K562 (cell line): ENCODE measurements at regions not wholly inside any gene's neighbourhood (a gene's known extent, or its start where the extent isn't known, plus 50 kb on each side); places are given as distances from the start of the nearest gene placed in this dataset.

Source experiments
- ATAC-seq: fragments of 200-7000 bp; cut with Tn5 transposase; 3 replicates; pipeline ENCODE4 v1.9.1; 2020; ENCODE audit warnings: moderate library complexity
- BruUV-seq: library from RNA; stranded (reverse); fragments of 400-500 nt; replicated peaks from 2 replicates; lab custom pipeline; 2021; lab: Mats Ljungman, UMichigan
- CTCF ChIA-PET: fragments of 300-600 bp; formaldehyde crosslinking; extraction: SDS; loops from one replicate; lab custom pipeline; 2021; ENCODE audit warnings: low intra/inter-chr PET ratio; lab: Yijun Ruan, JAX
- POLR2A ChIA-PET: fragments of 300-600, 350-650 bp; sonication (Branson Sonifier 250); formaldehyde crosslinking; extraction: SDS; loops from one replicate; lab custom pipeline; 2021; ENCODE audit warnings: antibody characterized with exemption, inconsistent platforms; lab: Yijun Ruan, JAX
- DNase-seq, 4 experiments: peaks; one replicate each; pipeline versions ENCODE4 v3.0.0 to v3.0.0-alpha.2; 2011 to 2018; ENCODE audit warnings: low spot score in 3 of 4, mixed read lengths in 3 of 4; ENCODE audit errors: extremely low read depth in 1 of 4
- FAIRE-seq: peaks from 2 replicates; lab custom pipeline; 2011; peaks lifted over from hg19 to GRCh38; lab: Jason Lieb, UNC
- H2AFZ ChIP-seq: 2 replicates; pipeline ENCODE4 v1.6.0; 2011; ENCODE audit warnings: low read depth, low read length, control low read depth, inconsistent platforms
- H3K27ac ChIP-seq: fragments of 200-600 bp; 3 replicates; pipeline ENCODE4 v1.8.0; 2011; ENCODE audit warnings: low read depth, mild to moderate bottlenecking, control low read depth, inconsistent platforms, low read length, moderate library complexity, mixed read lengths; ENCODE audit errors: extremely low read depth
- H3K27me3 ChIP-seq, 2 experiments: fragments of 300-600 bp in 1 of 2; 2 replicates in 1 of 2; 3 replicates in 1 of 2; pipeline versions ENCODE4 v1.6.0 to v1.8.0; 2011; ENCODE audit warnings: inconsistent platforms in 2 of 2, low read length in 2 of 2, mild to moderate bottlenecking in 1 of 2, mixed read lengths in 1 of 2, moderate library complexity in 1 of 2; ENCODE audit not compliant: control insufficient read depth in 2 of 2, insufficient read depth in 2 of 2
- H3K36me3 ChIP-seq: fragments of 300-600 bp; 3 replicates; pipeline ENCODE4 v1.8.0; 2011; ENCODE audit warnings: mild to moderate bottlenecking, low read length, inconsistent platforms; ENCODE audit not compliant: control insufficient read depth, insufficient read depth
- H3K4me1 ChIP-seq, 2 experiments: fragments of 200-600 bp in 1 of 2; replicated peaks in 1 of 2; 2 replicates in 1 of 2; 3 replicates in 1 of 2; pipeline versions ENCODE4 v1.5.1 to v1.8.0; 2011; ENCODE audit warnings: inconsistent platforms in 2 of 2, low read length in 2 of 2, mild to moderate bottlenecking in 1 of 2, mixed read lengths in 1 of 2, moderate library complexity in 1 of 2; ENCODE audit not compliant: control insufficient read depth in 2 of 2, insufficient read depth in 2 of 2
- H3K4me2 ChIP-seq: 2 replicates; pipeline ENCODE4 v1.6.1; 2011; ENCODE audit warnings: low read length, control low read depth, inconsistent platforms, mixed read lengths; ENCODE audit not compliant: insufficient read depth
- H3K4me3 ChIP-seq: fragments of 200-600 bp; sonication (generic), shearing (Covaris generic); 2 replicates; pipeline ENCODE4 v1.5.1; 2016; ENCODE audit warnings: control low read depth, inconsistent platforms
- H3K79me2 ChIP-seq: fragments of 200-600 bp; 3 replicates; pipeline ENCODE4 v1.8.0; 2011; ENCODE audit warnings: low read length, inconsistent platforms; ENCODE audit not compliant: control insufficient read depth, insufficient read depth
- H3K9ac ChIP-seq, 2 experiments: 2 replicates each; pipeline versions ENCODE4 v1.6.0 to v1.6.1; 2011; ENCODE audit warnings: low read depth in 2 of 2, low read length in 2 of 2, control low read depth in 1 of 2, inconsistent platforms in 1 of 2, mild to moderate bottlenecking in 1 of 2, mixed read lengths in 1 of 2; ENCODE audit not compliant: insufficient read depth in 1 of 2
- H3K9me1 ChIP-seq: one replicate; pipeline ENCODE4 v1.6.0; 2011; ENCODE audit warnings: inconsistent platforms, mild to moderate bottlenecking, low read length, moderate library complexity; ENCODE audit not compliant: control insufficient read depth, insufficient read depth
- H3K9me3 ChIP-seq: replicated peaks from 2 replicates; pipeline ENCODE4 v1.5.1; 2011; ENCODE audit warnings: low read depth, low read length, inconsistent platforms; ENCODE audit not compliant: control insufficient read depth, insufficient read depth
- H4K20me1 ChIP-seq: replicated peaks from 2 replicates; pipeline ENCODE4 v1.6.1; 2011; ENCODE audit warnings: low read length, inconsistent platforms, mixed read lengths; ENCODE audit not compliant: control insufficient read depth, insufficient read depth
- BRD9 ChIP-seq: fragments of 450-650 bp; IDR thresholded peaks from 2 replicates; pipeline ENCODE4 v1.6.1; 2018; ENCODE audit warnings: low read depth; ENCODE audit not compliant: partially characterized antibody
- EP300 ChIP-seq: IDR thresholded peaks from 2 replicates; pipeline ENCODE4 v1.6.1; 2012; ENCODE audit warnings: low read length, improper control_type of control experiment
- FOXA3 ChIP-seq, 2 experiments: fragments of 450-650 bp in 1 of 2; sonication (generic) in 1 of 2; formaldehyde crosslinking; IDR thresholded peaks in 1 of 2; conservative IDR thresholded peaks in 1 of 2; 2 replicates each; pipeline versions ENCODE4 v1.4.0 to v1.8.0; 2020 to 2022; ENCODE audit warnings: mild to moderate bottlenecking in 2 of 2, missing genetic modification reagents in 1 of 2
- PHTF2 ChIP-seq: fragments of 250-450 bp; sonication (Bioruptor Pico); IDR thresholded peaks from 2 replicates; pipeline ENCODE4 v1.5.0; 2021; ENCODE audit warnings: mild to moderate bottlenecking
- RBM15 ChIP-seq: fragments of 200-400 bp; formaldehyde crosslinking; IDR thresholded peaks from 2 replicates; pipeline ENCODE4 v1.6.1; 2018; ENCODE audit warnings: mild to moderate bottlenecking, low read length, moderate library complexity; ENCODE audit not compliant: insufficient read depth
- SUPT5H ChIP-seq: fragments of 450-650 bp; IDR thresholded peaks from 2 replicates; pipeline ENCODE4 v1.6.1; 2016
- ZNF277 ChIP-seq: fragments of 250-450 bp; sonication (Bioruptor Pico); IDR thresholded peaks from 2 replicates; pipeline ENCODE4 v1.8.0; 2022; ENCODE audit warnings: inconsistent platforms, mild to moderate bottlenecking, moderate library complexity, borderline replicate concordance
- ZNF592 ChIP-seq: fragments of 450-650 bp; IDR thresholded peaks from 2 replicates; pipeline ENCODE4 v1.6.1; 2017; ENCODE audit warnings: antibody characterized with exemption, mild to moderate bottlenecking
- ZNF668 ChIP-seq: fragments of 250-450 bp; sonication (Bioruptor Pico); IDR thresholded peaks from 2 replicates; pipeline ENCODE4 v1.8.0; 2022; ENCODE audit warnings: mild to moderate bottlenecking, inconsistent platforms
- WGBS: fragments of 100-300 bp; shearing (Covaris generic); methylation state at CpG from one replicate; pipeline ENCODE4 v1.1.6; 2016; ENCODE audit warnings: low coverage, mixed read lengths; ENCODE audit not compliant: insufficient coverage; ENCODE audit errors: missing lambda C conversion rate; 5-methylcytosine and 5-hydroxymethylcytosine counted together
- in situ Hi-C: fragments of 300-500 bp; cut with MboI; formaldehyde crosslinking; loops from 4 replicates; pipeline ENCODE4 v1.15.0; 2018; ENCODE audit warnings: inconsistent platforms, mixed read lengths
- intact Hi-C: fragments of 100-400 bp; cut with micrococcal nuclease; formaldehyde crosslinking; loops from 2 replicates; pipeline ENCODE4 v1.14.2; 2022

- intact Hi-C loops (no loop called here), in situ Hi-C loops (no loop called here)
- H3K4me3 ChIP-seq = no peak overlapping the region
- H3K9me3 ChIP-seq = no peaks in the 10 kb centered on the region; the same call in 1 of the 2 replicates
- FAIRE-seq = no peak
- H3K9me1 ChIP-seq = no peaks in the 10 kb centered on the region
- CTCF ChIA-PET = no interaction called here
- H2AFZ ChIP-seq = no peak overlapping the region
- POLR2A ChIA-PET = no interaction called here
- H3K4me1 ChIP-seq = no peaks in the 10 kb centered on the region
- ATAC-seq = no peak
- TF ChIP-seq ZNF277 (CRISPR knock-in tag) (no peak), EP300 (no peak), FOXA3 (CRISPR knock-in tag; conservative IDR thresholded peaks at IDR 0.05 in 1 of 2, IDR thresholded peaks at IDR 0.05 in 1 of 2) (no peak), ZNF592 (no peak), BRD9 (no peak), PHTF2 (CRISPR knock-in tag) (no peak), SUPT5H (no peak), RBM15 (no peak), ZNF668 (no peak)
- no peaks in the 10 kb centered on the region for H4K20me1 ChIP-seq
- no peaks in the 10 kb centered on the region for H3K27me3 ChIP-seq
- H3K9ac ChIP-seq = no peak overlapping the region
- H3K4me2 ChIP-seq = no peak overlapping the region
- no peaks in the 10 kb centered on the region for H3K79me2 ChIP-seq
- H3K27ac ChIP-seq = no peak overlapping the region
- H3K36me3 ChIP-seq = no peaks in the 10 kb centered on the region
- 0% methylated on average over 2 of the region's 2 CpGs for WGBS
- no TSS peak for BruUV-seq
- DNase-seq = no peak
These were observed 398.6 kb downstream of the DCDC2C start for GRCh38 chr2:4101936-4102335.
